ENCODE measurements at regions not wholly inside any gene's neighbourhood (a gene's known extent, or its start where the extent isn't known, plus 50 kb on each side); places are given as distances from the start of the nearest gene placed in this dataset.

DNA sequence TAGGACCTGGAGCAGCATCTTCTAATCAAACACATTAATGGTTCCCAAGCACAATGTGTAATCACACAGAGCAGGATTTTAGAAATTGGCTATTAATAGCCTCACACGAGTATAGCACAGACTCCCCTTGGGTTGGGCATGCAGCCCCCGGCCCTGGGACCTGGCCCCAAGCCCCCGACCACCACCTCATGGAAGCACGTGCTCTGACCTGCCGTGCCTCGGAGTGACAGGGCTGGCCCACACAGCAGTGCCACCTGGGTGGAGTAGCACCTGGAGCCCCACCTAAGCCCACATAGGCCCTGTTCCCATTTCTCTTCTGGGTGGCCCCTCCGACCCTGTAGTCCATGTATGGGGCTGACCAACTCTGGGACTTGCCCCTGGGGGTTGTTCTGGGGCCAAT lies 171.8 kb downstream of the TTLL2 start (continued):
- TF ChIP-seq, protein P1, sequence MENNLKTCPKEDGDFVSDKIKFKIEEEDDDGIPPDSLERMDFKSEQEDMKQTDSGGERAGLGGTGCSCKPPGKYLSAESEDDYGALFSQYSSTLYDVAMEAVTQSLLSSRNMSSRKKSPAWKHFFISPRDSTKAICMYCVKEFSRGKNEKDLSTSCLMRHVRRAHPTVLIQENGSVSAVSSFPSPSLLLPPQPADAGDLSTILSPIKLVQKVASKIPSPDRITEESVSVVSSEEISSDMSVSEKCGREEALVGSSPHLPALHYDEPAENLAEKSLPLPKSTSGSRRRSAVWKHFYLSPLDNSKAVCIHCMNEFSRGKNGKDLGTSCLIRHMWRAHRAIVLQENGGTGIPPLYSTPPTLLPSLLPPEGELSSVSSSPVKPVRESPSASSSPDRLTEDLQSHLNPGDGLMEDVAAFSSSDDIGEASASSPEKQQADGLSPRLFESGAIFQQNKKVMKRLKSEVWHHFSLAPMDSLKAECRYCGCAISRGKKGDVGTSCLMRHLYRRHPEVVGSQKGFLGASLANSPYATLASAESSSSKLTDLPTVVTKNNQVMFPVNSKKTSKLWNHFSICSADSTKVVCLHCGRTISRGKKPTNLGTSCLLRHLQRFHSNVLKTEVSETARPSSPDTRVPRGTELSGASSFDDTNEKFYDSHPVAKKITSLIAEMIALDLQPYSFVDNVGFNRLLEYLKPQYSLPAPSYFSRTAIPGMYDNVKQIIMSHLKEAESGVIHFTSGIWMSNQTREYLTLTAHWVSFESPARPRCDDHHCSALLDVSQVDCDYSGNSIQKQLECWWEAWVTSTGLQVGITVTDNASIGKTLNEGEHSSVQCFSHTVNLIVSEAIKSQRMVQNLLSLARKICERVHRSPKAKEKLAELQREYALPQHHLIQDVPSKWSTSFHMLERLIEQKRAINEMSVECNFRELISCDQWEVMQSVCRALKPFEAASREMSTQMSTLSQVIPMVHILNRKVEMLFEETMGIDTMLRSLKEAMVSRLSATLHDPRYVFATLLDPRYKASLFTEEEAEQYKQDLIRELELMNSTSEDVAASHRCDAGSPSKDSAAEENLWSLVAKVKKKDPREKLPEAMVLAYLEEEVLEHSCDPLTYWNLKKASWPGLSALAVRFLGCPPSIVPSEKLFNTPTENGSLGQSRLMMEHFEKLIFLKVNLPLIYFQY (CRISPR knock-in tag; IDR thresholded peaks at IDR 0.05; ENCODE audit: borderline replicate concordance), result no peak
- no peak for TF ChIP-seq HOMEZ (CRISPR knock-in tag; IDR thresholded peaks at IDR 0.05; ENCODE audit: low read depth)
- TF ChIP-seq BRCA1 (CRISPR knock-in tag; IDR thresholded peaks at IDR 0.05), result no peak
- TF ChIP-seq ZNF615 (CRISPR knock-in tag; IDR thresholded peaks at IDR 0.05; ENCODE audit: borderline replicate concordance), result no peak
- no peak for TF ChIP-seq ZC3H4 (CRISPR knock-in tag; IDR thresholded peaks at IDR 0.05; ENCODE audit: borderline replicate concordance)
- TF ChIP-seq KLF15 (CRISPR knock-in tag; IDR thresholded peaks at IDR 0.05; ENCODE audit: borderline replicate concordance), result no peak
- TF ChIP-seq ZNF510 (CRISPR knock-in tag; IDR thresholded peaks at IDR 0.05; ENCODE audit: low read depth), result 0 out of 2 replicates have a peak, but pooled peaks have one; percentile 16
- TF ChIP-seq MAFF (IDR thresholded peaks at IDR 0.05; ENCODE audit: low read depth, low read length), result no peak
- TF ChIP-seq ZNF652 (CRISPR knock-in tag; IDR thresholded peaks at IDR 0.05; ENCODE audit: borderline replicate concordance, low read depth), result no peak
- TF ChIP-seq GATA4 (IDR thresholded peaks at IDR 0.05; ENCODE audit: borderline replicate concordance, low read depth), result no peak
- TF ChIP-seq HNF4A (CRISPR knock-in tag; IDR thresholded peaks at IDR 0.05), result no peak
- TF ChIP-seq CBX2 (IDR thresholded peaks at IDR 0.05; ENCODE audit: low read depth, low read length), result no peak
- no peak for TF ChIP-seq CBX2 (CRISPR knock-in tag; IDR thresholded peaks at IDR 0.05; ENCODE audit: low read depth)
- no peak for TF ChIP-seq U2AF2 (IDR thresholded peaks at IDR 0.05; ENCODE audit: low read depth, low read length)
